ENCODE measurements at regions not wholly inside any gene's neighbourhood (a gene's known extent, or its start where the extent isn't known, plus 50 kb on each side); places are given as distances from the start of the nearest gene placed in this dataset.
"Not testable (repeated sequence)": the region's sequence is repeated elsewhere in the genome, so short reads cannot be mapped to it uniquely, and the experiment has no call there.

GRCh38 chr10:56095506-56096225 is 265.4 kb downstream of the ZWINT start:
- Histone ChIP-seq H3K79me2 (ENCODE audit: control insufficient read depth, insufficient read depth, low read length, poor library complexity) (no peaks in the 10 kb centered on the region), H4K12ac (ENCODE audit: low read depth, low read length) (no peak overlapping the region), H3K18ac (ENCODE audit: low read length) (no peak overlapping the region), H4K91ac (ENCODE audit: low read depth, low read length) (no peak overlapping the region), H3K27ac (ENCODE audit: low read depth, low read length) (no peak overlapping the region), H3K79me1 (ENCODE audit: low read length) (no peaks in the 10 kb centered on the region), H2BK5ac (ENCODE audit: low read depth, low read length, poor library complexity) (no peak overlapping the region), H2BK120ac (ENCODE audit: insufficient read depth, low read length, poor library complexity) (no peak overlapping the region), H4K8ac (ENCODE audit: low read depth, low read length) (no peak overlapping the region), H2AFZ (ENCODE audit: insufficient read depth, low read length, poor library complexity) (no peak overlapping the region), H3K4me2 (ENCODE audit: low read length) (peak overlapping the region; percentile 20), H3K36me3 (ENCODE audit: control insufficient read depth in 1 of 2, insufficient read depth in 2 of 2, low read length in 2 of 2) (no peaks in the 10 kb centered on the region), H3K4me1 (ENCODE audit: control insufficient read depth in 1 of 2, insufficient read depth in 2 of 2, low read length in 2 of 2) (no peaks in the 10 kb centered on the region), H2BK12ac (ENCODE audit: low read length) (no peak overlapping the region), H3K27me3 (ENCODE audit: insufficient read depth, low read length) (no peaks in the 10 kb centered on the region), H3K23ac (ENCODE audit: low read length) (no peak overlapping the region), H3K4me3 (ENCODE audit: low read depth, low read length) (no peak overlapping the region), H3K14ac (ENCODE audit: low read length) (no peak overlapping the region), H3K9me3 (ENCODE audit: insufficient read depth, low read depth, low read length) (peaks cover 10% of the 10 kb centered on the region), H3K9ac (ENCODE audit: low read length) (no peak overlapping the region), H2AK5ac (ENCODE audit: low read length) (no peak overlapping the region), H3K4ac (ENCODE audit: low read depth, low read length) (no peak overlapping the region)
- no peak for DNase-seq
- no CpG with 5 or more reads among the region's 16 CpGs for WGBS (ENCODE audit: extremely low coverage, insufficient coverage, insufficient read length)

- H3K14ac ChIP-seq (ENCODE audit: low read length); H3K27me3 ChIP-seq (ENCODE audit: insufficient read depth, low read length); H2AK5ac ChIP-seq (ENCODE audit: low read length); H3K27ac ChIP-seq (ENCODE audit: low read depth, low read length); H3K4me3 ChIP-seq (ENCODE audit: low read depth, low read length); H2BK12ac ChIP-seq (ENCODE audit: low read length); H4K91ac ChIP-seq (ENCODE audit: low read depth, low read length); H3K4ac ChIP-seq (ENCODE audit: low read depth, low read length); H3K9me3 ChIP-seq (ENCODE audit: insufficient read depth, low read depth, low read length); H4K8ac ChIP-seq (ENCODE audit: low read depth, low read length); H3K9ac ChIP-seq (ENCODE audit: low read length); H3K18ac ChIP-seq (ENCODE audit: low read length); H3K79me1 ChIP-seq (ENCODE audit: low read length); DNase-seq; H3K79me2 ChIP-seq (ENCODE audit: control insufficient read depth, insufficient read depth, low read length, poor library complexity); H2BK120ac ChIP-seq (ENCODE audit: insufficient read depth, low read length, poor library complexity); H2BK5ac ChIP-seq (ENCODE audit: low read depth, low read length, poor library complexity); H4K12ac ChIP-seq (ENCODE audit: low read depth, low read length); H3K4me1 ChIP-seq (ENCODE audit: control insufficient read depth in 1 of 2, insufficient read depth in 2 of 2, low read length in 2 of 2); H3K4me2 ChIP-seq (ENCODE audit: low read length); H2AFZ ChIP-seq (ENCODE audit: insufficient read depth, low read length, poor library complexity); H3K36me3 ChIP-seq (ENCODE audit: control insufficient read depth in 1 of 2, insufficient read depth in 2 of 2, low read length in 2 of 2); H3K23ac ChIP-seq (ENCODE audit: low read length): not testable (repeated sequence)
Measured at GRCh38 chr10:56093645-56094044, 267.4 kb downstream of the ZWINT start.

- no peak overlapping the region for H2AK5ac ChIP-seq (ENCODE audit: low read length)
- no peak overlapping the region for H2AFZ ChIP-seq (ENCODE audit: insufficient read depth, low read length, poor library complexity)
- H3K14ac ChIP-seq (ENCODE audit: low read length): no peak overlapping the region
- H4K12ac ChIP-seq (ENCODE audit: low read depth, low read length): no peak overlapping the region
- no peaks in the 10 kb centered on the region for H3K4me1 ChIP-seq (ENCODE audit: control insufficient read depth in 1 of 2, insufficient read depth in 2 of 2, low read length in 2 of 2)
- H3K27ac ChIP-seq (ENCODE audit: low read depth, low read length): no peak overlapping the region
- no peak overlapping the region for H2BK12ac ChIP-seq (ENCODE audit: low read length)
- H3K9ac ChIP-seq (ENCODE audit: low read length): no peak overlapping the region
- no peak overlapping the region for H2BK120ac ChIP-seq (ENCODE audit: insufficient read depth, low read length, poor library complexity)
- H3K4me2 ChIP-seq (ENCODE audit: low read length): no peak overlapping the region
- H3K36me3 ChIP-seq (ENCODE audit: control insufficient read depth in 1 of 2, insufficient read depth in 2 of 2, low read length in 2 of 2): no peaks in the 10 kb centered on the region
- no peak overlapping the region for H3K23ac ChIP-seq (ENCODE audit: low read length)
- no peak overlapping the region for H3K4ac ChIP-seq (ENCODE audit: low read depth, low read length)
- H4K91ac ChIP-seq (ENCODE audit: low read depth, low read length): no peak overlapping the region
- no peak overlapping the region for H3K18ac ChIP-seq (ENCODE audit: low read length)
- no peak overlapping the region for H4K8ac ChIP-seq (ENCODE audit: low read depth, low read length)
- H3K79me1 ChIP-seq (ENCODE audit: low read length): no peaks in the 10 kb centered on the region
- H2BK5ac ChIP-seq (ENCODE audit: low read depth, low read length, poor library complexity): no peak overlapping the region
- no peaks in the 10 kb centered on the region for H3K79me2 ChIP-seq (ENCODE audit: control insufficient read depth, insufficient read depth, low read length, poor library complexity)
- H3K4me3 ChIP-seq (ENCODE audit: low read depth, low read length): no peak overlapping the region
- no peaks in the 10 kb centered on the region for H3K27me3 ChIP-seq (ENCODE audit: insufficient read depth, low read length)
- no peak for DNase-seq
- peaks cover 10% of the 10 kb centered on the region for H3K9me3 ChIP-seq (ENCODE audit: insufficient read depth, low read depth, low read length)
Measured at GRCh38 chr10:56091872-56092271, 269.2 kb downstream of the ZWINT start.

- Histone ChIP-seq H3K9me3 (ENCODE audit: insufficient read depth, low read depth, low read length) (peaks cover 9% of the 10 kb centered on the region), H3K4me3 (ENCODE audit: low read depth, low read length) (no peak overlapping the region), H3K18ac (ENCODE audit: low read length) (no peak overlapping the region), H2BK120ac (ENCODE audit: insufficient read depth, low read length, poor library complexity) (no peak overlapping the region), H3K4me2 (ENCODE audit: low read length) (no peak overlapping the region), H3K4ac (ENCODE audit: low read depth, low read length) (no peak overlapping the region), H3K9ac (ENCODE audit: low read length) (no peak overlapping the region), H2AFZ (ENCODE audit: insufficient read depth, low read length, poor library complexity) (no peak overlapping the region), H3K79me2 (ENCODE audit: control insufficient read depth, insufficient read depth, low read length, poor library complexity) (no peaks in the 10 kb centered on the region), H4K91ac (ENCODE audit: low read depth, low read length) (no peak overlapping the region), H3K23ac (ENCODE audit: low read length) (no peak overlapping the region), H3K14ac (ENCODE audit: low read length) (no peak overlapping the region), H4K12ac (ENCODE audit: low read depth, low read length) (no peak overlapping the region), H3K79me1 (ENCODE audit: low read length) (no peaks in the 10 kb centered on the region), H3K4me1 (ENCODE audit: control insufficient read depth in 1 of 2, insufficient read depth in 2 of 2, low read length in 2 of 2) (no peaks in the 10 kb centered on the region), H3K27me3 (ENCODE audit: insufficient read depth, low read length) (no peaks in the 10 kb centered on the region), H3K36me3 (ENCODE audit: control insufficient read depth in 1 of 2, insufficient read depth in 2 of 2, low read length in 2 of 2) (no peaks in the 10 kb centered on the region), H4K8ac (ENCODE audit: low read depth, low read length) (no peak overlapping the region), H3K27ac (ENCODE audit: low read depth, low read length) (no peak overlapping the region), H2BK5ac (ENCODE audit: low read depth, low read length, poor library complexity) (no peak overlapping the region), H2BK12ac (ENCODE audit: low read length) (no peak overlapping the region), H2AK5ac (ENCODE audit: low read length) (no peak overlapping the region)
- DNase-seq: no peak
- no CpG with 5 or more reads among the region's 3 CpGs for WGBS (ENCODE audit: extremely low coverage, insufficient coverage, insufficient read length)
Measured at GRCh38 chr10:56090914-56091540, 270.0 kb downstream of the ZWINT start.

Data from trophoblast cell (in vitro differentiated cells and primary cell).